ENCODE measurements at regions not wholly inside any gene's neighbourhood (a gene's known extent, or its start where the extent isn't known, plus 50 kb on each side); places are given as distances from the start of the nearest gene placed in this dataset.
A peak's percentile ranks its signal among the peaks of the same experiment; 100 is the strongest.

DNA sequence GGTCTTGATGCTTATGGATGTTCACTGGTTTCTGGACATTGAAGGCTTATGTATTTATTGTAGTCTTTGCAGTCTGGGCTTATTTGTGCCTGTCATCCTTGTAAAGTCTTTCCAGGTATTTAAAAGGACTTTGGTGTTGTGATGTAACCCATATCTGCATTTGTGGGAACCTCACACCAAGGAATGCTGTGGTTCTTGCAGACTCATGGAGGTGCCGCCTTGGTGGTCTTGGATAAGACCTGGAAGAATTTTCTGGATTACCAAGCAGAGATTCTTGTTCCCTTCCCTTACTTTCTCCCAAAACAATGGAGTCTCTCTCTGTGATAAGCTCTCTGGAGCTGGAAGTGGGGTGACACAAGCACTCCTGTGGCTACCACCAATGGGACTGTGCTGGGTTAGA lies 363.5 kb upstream of the NECTIN3 start:
- DNase-seq (ENCODE audit: low read depth): no peak
- no peak overlapping the region for H3K4me3 ChIP-seq (ENCODE audit: low read length)
- TF ChIP-seq, protein P1, sequence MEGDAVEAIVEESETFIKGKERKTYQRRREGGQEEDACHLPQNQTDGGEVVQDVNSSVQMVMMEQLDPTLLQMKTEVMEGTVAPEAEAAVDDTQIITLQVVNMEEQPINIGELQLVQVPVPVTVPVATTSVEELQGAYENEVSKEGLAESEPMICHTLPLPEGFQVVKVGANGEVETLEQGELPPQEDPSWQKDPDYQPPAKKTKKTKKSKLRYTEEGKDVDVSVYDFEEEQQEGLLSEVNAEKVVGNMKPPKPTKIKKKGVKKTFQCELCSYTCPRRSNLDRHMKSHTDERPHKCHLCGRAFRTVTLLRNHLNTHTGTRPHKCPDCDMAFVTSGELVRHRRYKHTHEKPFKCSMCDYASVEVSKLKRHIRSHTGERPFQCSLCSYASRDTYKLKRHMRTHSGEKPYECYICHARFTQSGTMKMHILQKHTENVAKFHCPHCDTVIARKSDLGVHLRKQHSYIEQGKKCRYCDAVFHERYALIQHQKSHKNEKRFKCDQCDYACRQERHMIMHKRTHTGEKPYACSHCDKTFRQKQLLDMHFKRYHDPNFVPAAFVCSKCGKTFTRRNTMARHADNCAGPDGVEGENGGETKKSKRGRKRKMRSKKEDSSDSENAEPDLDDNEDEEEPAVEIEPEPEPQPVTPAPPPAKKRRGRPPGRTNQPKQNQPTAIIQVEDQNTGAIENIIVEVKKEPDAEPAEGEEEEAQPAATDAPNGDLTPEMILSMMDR (conservative IDR thresholded peaks at IDR 0.05; ENCODE audit: low read length): no peak

DNA sequence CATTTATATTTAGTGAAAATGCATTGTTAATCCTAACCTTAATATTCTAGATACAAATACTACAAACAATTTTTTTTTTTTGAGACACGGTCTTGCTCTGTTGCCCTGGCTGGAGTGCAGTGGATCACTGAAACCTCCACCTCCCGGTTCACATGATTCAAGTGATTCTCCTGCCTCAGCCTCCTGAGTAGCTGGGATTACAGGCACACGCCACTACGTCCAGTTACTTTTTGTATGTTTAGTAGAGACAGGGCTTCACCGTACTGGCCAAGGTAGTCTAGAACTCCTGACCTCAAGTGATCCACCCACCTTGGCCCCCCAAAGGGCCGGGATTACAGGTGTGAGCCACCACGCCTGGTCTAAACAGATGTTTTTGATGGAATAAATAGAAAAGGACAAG lies 361.5 kb upstream of the NECTIN3 start:
- H3K4me3 ChIP-seq (ENCODE audit: low read length): no peak overlapping the region
- no peak for DNase-seq (ENCODE audit: low read depth)
- TF ChIP-seq, protein P1 (conservative IDR thresholded peaks at IDR 0.05; ENCODE audit: low read length): no peak

DNA sequence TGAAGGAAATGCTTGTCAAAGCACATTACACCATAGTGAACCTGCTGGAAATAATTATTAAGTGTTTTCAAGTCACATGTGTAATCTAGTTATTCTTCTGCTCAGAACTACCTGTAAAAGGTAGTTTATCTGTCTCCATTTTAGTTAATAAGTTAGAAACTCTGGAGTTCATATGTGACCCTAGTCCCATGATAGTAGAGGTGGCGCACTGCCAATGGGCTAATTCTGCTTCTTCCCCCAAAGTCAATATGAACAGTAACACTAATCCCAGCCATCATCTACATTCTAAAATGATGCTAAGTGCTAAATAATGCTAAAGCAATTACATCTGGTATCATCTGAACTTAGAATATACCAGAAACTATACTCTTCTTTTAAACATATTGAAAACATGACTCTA lies 361.0 kb upstream of the NECTIN3 start:
- TF ChIP-seq, protein P1 (conservative IDR thresholded peaks at IDR 0.05; ENCODE audit: low read length): no peak
- DNase-seq (ENCODE audit: low read depth): no peak
- H3K4me3 ChIP-seq (ENCODE audit: low read length): no peak overlapping the region

DNA sequence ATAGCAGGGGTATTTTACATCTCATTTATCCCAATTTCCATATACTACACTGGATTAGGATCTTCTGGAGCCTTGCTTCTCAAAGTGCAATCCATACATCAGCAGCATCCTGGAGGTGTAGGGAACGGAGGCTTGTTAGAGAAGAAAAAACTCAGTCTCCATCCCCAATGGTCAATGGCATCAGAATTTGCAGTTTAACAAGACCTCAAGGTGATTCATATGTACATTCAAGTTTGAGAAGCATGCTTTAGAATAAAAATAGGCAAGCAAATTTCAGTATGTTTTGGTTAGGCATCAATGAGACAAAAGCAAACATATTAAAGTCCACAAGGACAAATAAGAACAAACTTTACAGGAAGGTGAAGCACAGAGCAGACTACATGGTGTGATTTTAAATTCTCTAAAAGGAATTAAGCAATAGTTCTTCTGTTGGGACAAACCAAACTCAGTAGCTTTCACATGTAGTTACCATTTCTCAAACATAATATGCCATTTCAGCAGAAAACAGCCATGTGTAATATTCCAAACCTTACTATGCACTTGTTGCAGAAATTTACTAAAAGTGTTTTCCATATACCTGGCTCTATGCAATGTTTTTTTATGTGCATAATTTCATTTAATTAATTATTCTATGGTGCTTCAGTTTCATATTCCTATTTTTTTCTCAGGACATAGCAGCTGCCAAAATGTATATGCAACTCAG lies 360.3 kb upstream of the NECTIN3 start:
- no peak for DNase-seq (ENCODE audit: low read depth)
- TF ChIP-seq, protein P1 (conservative IDR thresholded peaks at IDR 0.05; ENCODE audit: low read length): no peak
- no peak overlapping the region for H3K4me3 ChIP-seq (ENCODE audit: low read length)

DNA sequence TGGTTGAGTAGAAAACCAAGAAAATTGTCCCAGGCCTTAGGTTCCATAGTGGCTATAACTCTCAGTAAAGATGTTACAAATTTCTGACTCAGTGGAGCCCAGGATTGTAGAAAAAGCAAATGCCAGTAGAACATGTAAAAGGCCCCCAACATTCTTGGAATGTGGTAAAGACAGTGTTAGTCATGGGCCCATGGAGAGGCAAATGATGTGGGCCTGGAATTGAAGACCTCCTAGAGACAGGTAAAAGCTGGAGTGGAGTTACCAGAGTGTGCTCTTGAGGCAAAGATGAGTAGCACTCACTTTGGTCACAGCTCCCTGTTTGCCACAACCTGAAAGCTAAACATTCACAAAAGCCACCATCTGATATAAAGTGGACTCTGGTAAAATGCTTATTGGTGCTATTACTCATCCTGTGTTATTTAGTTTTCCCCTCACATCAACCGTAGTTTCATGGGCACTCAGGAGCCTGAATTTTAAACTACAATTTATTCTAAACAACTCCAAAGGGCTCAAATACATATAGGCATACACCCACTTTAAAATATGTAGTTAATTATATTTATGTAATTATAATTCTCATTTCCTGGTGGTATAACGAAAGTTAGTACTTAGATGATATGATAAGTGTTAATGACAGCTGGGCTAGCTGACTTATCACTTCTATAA lies 359.6 kb upstream of the NECTIN3 start:
- no peak for DNase-seq (ENCODE audit: low read depth)
- TF ChIP-seq, protein P1 (conservative IDR thresholded peaks at IDR 0.05; ENCODE audit: low read length): no peak

DNA sequence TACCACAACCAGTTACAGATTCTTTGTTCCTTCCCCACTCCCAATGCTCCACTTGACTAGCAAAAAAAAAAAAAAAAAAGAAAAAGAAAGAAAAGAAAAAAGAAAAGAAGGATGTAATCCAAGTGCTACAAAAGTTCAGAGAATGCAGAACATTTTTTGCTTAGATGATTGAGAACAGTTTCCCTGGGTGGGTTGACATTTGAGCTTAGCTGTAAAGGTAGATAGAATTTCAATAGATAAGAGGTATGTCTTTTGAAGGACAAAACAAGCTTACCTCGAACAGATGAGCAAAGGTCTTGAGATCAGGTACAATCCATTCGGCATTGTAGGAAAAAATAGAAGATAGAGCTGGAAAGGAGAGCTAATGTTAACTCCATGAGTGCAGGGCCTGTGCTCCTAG lies 344.6 kb upstream of the NECTIN3 start:
- H3K4me3 ChIP-seq (ENCODE audit: low read length): no peak overlapping the region
- no peak for DNase-seq (ENCODE audit: low read depth)
- TF ChIP-seq, protein P1 (conservative IDR thresholded peaks at IDR 0.05; ENCODE audit: low read length): no peak

More for the DNA sequence above, 359.6 kb upstream of the NECTIN3 start:
- no peak overlapping the region for H3K4me3 ChIP-seq (ENCODE audit: low read length)

DNA sequence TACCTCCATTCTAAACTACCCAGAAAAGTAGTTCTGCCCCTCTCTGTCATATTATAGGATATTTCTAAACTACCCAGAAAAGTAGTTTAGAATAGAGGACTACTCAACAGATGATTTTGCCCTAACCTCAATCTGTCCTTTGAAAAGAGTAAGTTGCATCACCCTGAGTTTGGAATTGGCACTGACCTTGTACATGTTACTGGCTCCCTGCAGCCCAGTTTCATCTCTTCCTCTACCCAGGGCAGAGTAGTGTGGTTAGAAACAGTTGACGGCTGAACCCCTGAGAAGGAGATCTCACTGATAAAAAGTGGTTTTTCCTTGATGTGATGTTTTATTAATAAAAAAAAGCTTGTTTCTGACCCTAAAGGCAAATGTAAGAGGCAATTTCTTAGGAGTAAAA lies 340.5 kb upstream of the NECTIN3 start:
- DNase-seq (ENCODE audit: low read depth): peak; percentile 46
- no peak overlapping the region for H3K4me3 ChIP-seq (ENCODE audit: low read length)
- TF ChIP-seq, protein P1 (conservative IDR thresholded peaks at IDR 0.05; ENCODE audit: low read length): no peak
